ENCODE measurements at regions not wholly inside any gene's neighbourhood (a gene's known extent, or its start where the extent isn't known, plus 50 kb on each side); places are given as distances from the start of the nearest gene placed in this dataset.

DNA sequence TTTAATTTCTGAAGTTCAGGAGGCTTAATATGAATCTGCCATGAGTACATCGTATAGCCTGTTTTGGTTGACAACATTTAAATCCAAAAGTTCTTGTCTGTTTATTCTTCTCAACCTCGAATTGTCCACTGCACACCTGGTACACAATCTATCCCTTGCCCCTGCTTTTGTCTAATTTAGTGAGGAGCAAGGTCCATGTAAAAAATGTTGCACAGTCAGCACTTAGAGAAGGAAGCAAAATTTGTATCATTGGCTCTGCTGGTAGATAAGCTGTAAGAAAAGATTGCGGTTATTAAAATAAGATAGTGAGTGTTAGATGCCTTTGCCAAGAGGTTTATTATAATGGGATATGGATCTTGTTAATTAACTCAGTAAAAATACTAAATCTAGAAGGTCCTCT, 761.5 kb downstream of the RAPGEF2 start:
- Histone ChIP-seq H3K9me3 (replicated peaks; ENCODE audit: control insufficient read depth, insufficient read depth, low read length) (no peaks in the 10 kb centered on the region), H2AFZ (ENCODE audit: control insufficient read depth, low read depth, low read length) (no peak overlapping the region), H3K36me3 (ENCODE audit: control insufficient read depth in 2 of 2, insufficient read depth in 2 of 2, low read length in 1 of 2) (no peaks in the 10 kb centered on the region), H3K27ac (ENCODE audit: control insufficient read depth, insufficient read depth) (no peak overlapping the region), H3K4me1 (ENCODE audit: control insufficient read depth, insufficient read depth, low read length) (no peaks in the 10 kb centered on the region), H3K79me2 (ENCODE audit: control insufficient read depth, insufficient read depth, low read length) (no peaks in the 10 kb centered on the region), H3K4me3 (no peak overlapping the region), H3K4me2 (ENCODE audit: control insufficient read depth, insufficient read depth) (no peak overlapping the region), H4K20me1 (ENCODE audit: control insufficient read depth, insufficient read depth) (no peaks in the 10 kb centered on the region), H3K27me3 (replicated peaks in 1 of 2; ENCODE audit: control insufficient read depth in 2 of 2, insufficient read depth in 2 of 2, low read length in 1 of 2) (no peaks in the 10 kb centered on the region), H3K9ac (ENCODE audit: control insufficient read depth, insufficient read depth, low read length) (no peak overlapping the region)
- in situ Hi-C loops (cut with MboI): no loop called here
- no peak for DNase-seq (ENCODE audit: low read depth, low spot score)
- CTCF ChIA-PET: no interaction called here
- POLR2A ChIA-PET: no interaction called here
- BruUV-seq (replicated peaks): no TSS peak
- TF ChIP-seq MEF2A (IDR thresholded peaks at IDR 0.05; ENCODE audit: insufficient read depth, low read depth, low read length) (no peak), CUX1 (IDR thresholded peaks at IDR 0.05; ENCODE audit: insufficient replicate concordance, low read depth, low read length) (no peak), HDAC2 (IDR thresholded peaks at IDR 0.05) (no peak)
- FAIRE-seq: no peak
- intact Hi-C loops (cut with micrococcal nuclease; ENCODE audit: unreplicated experiment): no loop called here
- no peak for ATAC-seq
- SMC1A ChIA-PET (ENCODE audit: uncharacterized antibody, unreplicated experiment): no interaction called here
- WGBS (ENCODE audit: insufficient coverage, insufficient replicate concordance, low lambda C conversion rate, missing lambda C conversion rate): 33% methylated on average over 3 of the region's 3 CpGs
- RAD21 ChIA-PET (ENCODE audit: unreplicated experiment): no interaction called here

GRCh38 chr4:159867673-159868072, 764.8 kb downstream of the RAPGEF2 start:
- Histone ChIP-seq H3K79me2 (ENCODE audit: control insufficient read depth, insufficient read depth, low read length) (no peaks in the 10 kb centered on the region), H2AFZ (ENCODE audit: control insufficient read depth, low read depth, low read length) (no peak overlapping the region), H4K20me1 (ENCODE audit: control insufficient read depth, insufficient read depth) (no peaks in the 10 kb centered on the region), H3K4me1 (ENCODE audit: control insufficient read depth, insufficient read depth, low read length) (no peaks in the 10 kb centered on the region), H3K9ac (ENCODE audit: control insufficient read depth, insufficient read depth, low read length) (no peak overlapping the region), H3K27ac (ENCODE audit: control insufficient read depth, insufficient read depth) (no peak overlapping the region), H3K36me3 (ENCODE audit: control insufficient read depth in 2 of 2, insufficient read depth in 2 of 2, low read length in 1 of 2) (no peaks in the 10 kb centered on the region), H3K4me2 (ENCODE audit: control insufficient read depth, insufficient read depth) (no peak overlapping the region), H3K27me3 (replicated peaks in 1 of 2; ENCODE audit: control insufficient read depth in 2 of 2, insufficient read depth in 2 of 2, low read length in 1 of 2) (no peaks in the 10 kb centered on the region), H3K4me3 (no peak overlapping the region), H3K9me3 (replicated peaks; ENCODE audit: control insufficient read depth, insufficient read depth, low read length) (no peaks in the 10 kb centered on the region)
- POLR2A ChIA-PET: no interaction called here
- WGBS (ENCODE audit: insufficient coverage, insufficient replicate concordance, low lambda C conversion rate, missing lambda C conversion rate): 32% methylated on average over 1 of the region's 1 CpG
- SMC1A ChIA-PET (ENCODE audit: uncharacterized antibody, unreplicated experiment): no interaction called here
- RAD21 ChIA-PET (ENCODE audit: unreplicated experiment): no interaction called here
- no TSS peak for BruUV-seq (replicated peaks)
- intact Hi-C loops (cut with micrococcal nuclease; ENCODE audit: unreplicated experiment): no loop called here
- in situ Hi-C loops (cut with MboI): no loop called here
- FAIRE-seq (no peak), ATAC-seq (no peak), DNase-seq (ENCODE audit: low read depth, low spot score) (no peak)
- CTCF ChIA-PET: no interaction called here
- TF ChIP-seq SKIL (IDR thresholded peaks at IDR 0.05; ENCODE audit: low read depth, poor library complexity, severe bottlenecking) (no peak), JUND (IDR thresholded peaks at IDR 0.05; ENCODE audit: low read depth, low read length) (no peak)
- TF ChIP-seq, protein P1, sequence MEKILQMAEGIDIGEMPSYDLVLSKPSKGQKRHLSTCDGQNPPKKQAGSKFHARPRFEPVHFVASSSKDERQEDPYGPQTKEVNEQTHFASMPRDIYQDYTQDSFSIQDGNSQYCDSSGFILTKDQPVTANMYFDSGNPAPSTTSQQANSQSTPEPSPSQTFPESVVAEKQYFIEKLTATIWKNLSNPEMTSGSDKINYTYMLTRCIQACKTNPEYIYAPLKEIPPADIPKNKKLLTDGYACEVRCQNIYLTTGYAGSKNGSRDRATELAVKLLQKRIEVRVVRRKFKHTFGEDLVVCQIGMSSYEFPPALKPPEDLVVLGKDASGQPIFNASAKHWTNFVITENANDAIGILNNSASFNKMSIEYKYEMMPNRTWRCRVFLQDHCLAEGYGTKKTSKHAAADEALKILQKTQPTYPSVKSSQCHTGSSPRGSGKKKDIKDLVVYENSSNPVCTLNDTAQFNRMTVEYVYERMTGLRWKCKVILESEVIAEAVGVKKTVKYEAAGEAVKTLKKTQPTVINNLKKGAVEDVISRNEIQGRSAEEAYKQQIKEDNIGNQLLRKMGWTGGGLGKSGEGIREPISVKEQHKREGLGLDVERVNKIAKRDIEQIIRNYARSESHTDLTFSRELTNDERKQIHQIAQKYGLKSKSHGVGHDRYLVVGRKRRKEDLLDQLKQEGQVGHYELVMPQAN (conservative IDR thresholded peaks at IDR 0.05): no peak
- TF ChIP-seq, protein P2, sequence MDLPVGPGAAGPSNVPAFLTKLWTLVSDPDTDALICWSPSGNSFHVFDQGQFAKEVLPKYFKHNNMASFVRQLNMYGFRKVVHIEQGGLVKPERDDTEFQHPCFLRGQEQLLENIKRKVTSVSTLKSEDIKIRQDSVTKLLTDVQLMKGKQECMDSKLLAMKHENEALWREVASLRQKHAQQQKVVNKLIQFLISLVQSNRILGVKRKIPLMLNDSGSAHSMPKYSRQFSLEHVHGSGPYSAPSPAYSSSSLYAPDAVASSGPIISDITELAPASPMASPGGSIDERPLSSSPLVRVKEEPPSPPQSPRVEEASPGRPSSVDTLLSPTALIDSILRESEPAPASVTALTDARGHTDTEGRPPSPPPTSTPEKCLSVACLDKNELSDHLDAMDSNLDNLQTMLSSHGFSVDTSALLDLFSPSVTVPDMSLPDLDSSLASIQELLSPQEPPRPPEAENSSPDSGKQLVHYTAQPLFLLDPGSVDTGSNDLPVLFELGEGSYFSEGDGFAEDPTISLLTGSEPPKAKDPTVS (IDR thresholded peaks at IDR 0.05; ENCODE audit: low read depth, low read length): no peak
